Endothelial cell of hepatic sinusoid (primary cell): ENCODE measurements at regions not wholly inside any gene's neighbourhood (a gene's known extent, or its start where the extent isn't known, plus 50 kb on each side); places are given as distances from the start of the nearest gene placed in this dataset.
"Not testable (repeated sequence)": the region's sequence is repeated elsewhere in the genome, so short reads cannot be mapped to it uniquely, and the experiment has no call there.

Experiments used
- in situ Hi-C: cut with HindIII; loops from 2 replicates; pipeline ENCODE4 v1.10.0; 2017; ENCODE audit warnings: low sequenced_read_pairs

DNA sequence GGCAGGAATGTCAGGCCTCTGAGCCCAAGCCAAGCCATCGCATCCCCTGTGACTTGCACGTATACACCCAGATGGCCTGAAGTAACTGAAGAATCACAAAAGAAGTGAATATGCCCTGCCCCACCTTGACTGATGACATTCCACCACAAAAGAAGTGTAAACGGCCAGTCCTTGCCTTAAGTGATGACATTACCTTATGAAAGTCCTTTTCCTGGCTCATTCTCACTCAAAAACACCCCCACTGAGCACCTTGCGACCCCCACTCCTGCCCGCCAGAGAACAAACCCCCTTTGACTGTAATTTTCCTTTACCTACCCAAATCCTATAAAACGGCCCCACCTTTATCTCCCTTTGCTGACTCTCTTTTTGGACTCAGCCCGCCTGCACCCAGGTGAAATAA is 185.8 kb upstream of the MEIS1 start:
- in situ Hi-C loops, result not testable (repeated sequence)

DNA sequence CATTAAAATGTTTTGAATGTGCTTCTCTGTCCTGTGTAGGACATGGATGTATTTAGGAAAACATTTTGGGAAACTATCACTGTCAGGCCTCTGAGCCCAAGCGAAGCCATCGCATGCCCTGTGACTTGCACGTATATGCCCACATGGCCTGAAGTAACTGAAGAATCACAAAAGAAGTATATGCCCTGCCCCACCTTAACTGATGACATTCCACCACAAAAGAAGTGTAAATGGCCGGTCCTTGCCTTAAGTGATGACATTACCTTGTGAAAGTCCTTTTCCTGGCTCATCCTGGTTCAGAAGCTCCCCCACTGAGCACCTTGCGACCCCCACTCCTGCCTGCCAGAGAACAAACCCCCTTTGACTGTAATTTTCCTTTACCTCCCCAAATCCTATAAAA is 191.1 kb upstream of the MEIS1 start:
- in situ Hi-C loops, result not testable (repeated sequence)

DNA sequence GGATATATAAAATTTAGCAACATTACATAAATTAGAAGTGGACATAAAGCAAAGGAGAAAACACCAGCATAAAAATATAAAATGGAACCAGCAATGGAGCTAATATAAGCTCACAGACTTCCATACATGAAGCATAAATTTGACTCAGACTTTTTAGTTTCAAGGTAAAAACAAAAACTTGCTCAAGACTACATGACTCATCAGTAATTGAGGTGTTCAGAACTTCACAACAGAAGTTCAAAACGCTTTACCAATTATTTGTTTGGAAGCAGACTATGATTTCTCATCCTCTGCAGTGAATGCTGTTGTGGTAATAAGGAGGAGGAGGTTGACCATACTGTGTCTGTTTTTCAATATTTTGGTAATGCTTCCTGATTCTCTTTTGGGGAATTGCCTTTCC is 192.0 kb upstream of the MEIS1 start:
- in situ Hi-C loops, result not testable (repeated sequence)

DNA sequence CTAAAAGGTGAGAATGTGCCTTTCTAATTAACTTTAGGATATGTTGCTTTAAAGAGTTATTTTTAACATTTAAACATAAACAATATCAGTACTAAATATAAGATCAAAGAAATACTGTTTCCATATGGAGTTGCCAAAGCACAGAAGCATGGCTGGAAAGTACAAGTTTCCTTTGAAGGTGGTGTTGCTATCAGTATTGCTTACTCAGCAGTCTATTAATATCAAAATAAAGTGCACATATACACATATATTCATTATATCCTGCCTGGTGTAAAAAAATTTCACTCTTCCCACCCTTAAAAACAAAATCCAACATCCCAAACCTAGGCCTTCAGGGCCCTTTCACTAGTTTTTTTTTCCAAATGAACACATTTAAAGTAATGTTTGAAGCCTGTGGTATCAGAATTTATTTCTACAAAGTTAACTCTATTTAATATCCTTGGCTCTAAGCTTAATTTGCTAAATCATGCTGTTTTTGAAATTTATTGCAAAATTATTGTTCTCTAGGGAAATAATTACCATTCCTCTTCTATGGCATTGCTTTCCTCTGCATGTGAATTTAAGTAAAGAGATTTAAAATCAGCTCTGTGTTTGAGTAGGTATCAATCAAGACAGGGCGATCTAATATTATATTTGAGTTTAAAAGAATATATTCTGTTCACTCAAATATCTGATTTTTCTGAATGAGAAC is 192.7 kb upstream of the MEIS1 start:
- in situ Hi-C loops, result no loop called here

DNA sequence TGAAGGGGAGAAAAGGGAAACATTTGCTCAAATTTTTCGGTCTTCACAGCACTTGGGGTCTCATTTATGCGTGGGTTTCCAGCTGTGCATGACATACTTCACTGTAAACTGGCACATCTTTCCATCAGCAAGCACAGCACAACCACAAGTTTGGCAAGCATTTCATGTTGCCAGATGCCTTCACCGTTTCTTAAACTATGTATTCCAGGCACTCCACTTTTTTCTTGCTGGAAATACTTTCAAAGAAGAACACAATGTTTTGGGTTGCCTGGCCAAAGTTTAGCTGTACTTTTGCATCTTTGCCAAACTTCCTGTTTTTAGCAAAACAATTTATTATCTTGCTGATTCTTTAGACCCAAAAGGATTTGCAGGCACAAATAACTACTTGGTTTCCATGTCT is 194.6 kb upstream of the MEIS1 start:
- in situ Hi-C loops, result no loop called here

DNA sequence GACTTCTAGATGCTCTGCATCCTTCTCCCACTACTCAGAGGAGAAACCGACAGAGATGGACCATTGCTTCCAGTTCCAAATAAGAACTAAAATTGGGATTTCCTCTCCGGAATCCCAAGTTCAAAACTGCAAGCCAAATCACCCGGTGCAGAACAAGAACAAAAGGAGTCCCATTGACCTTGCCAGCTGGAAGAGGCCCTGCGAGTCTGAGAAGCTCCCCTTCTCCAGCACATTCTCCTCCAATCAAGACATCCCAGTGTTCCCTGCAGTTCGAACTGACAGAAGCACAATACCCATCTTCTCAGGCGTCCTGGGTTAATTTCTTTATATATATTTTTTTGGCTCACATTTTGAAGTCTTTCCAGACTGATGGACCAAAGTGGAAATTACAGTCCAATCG is 195.3 kb upstream of the MEIS1 start:
- in situ Hi-C loops, result no loop called here

DNA sequence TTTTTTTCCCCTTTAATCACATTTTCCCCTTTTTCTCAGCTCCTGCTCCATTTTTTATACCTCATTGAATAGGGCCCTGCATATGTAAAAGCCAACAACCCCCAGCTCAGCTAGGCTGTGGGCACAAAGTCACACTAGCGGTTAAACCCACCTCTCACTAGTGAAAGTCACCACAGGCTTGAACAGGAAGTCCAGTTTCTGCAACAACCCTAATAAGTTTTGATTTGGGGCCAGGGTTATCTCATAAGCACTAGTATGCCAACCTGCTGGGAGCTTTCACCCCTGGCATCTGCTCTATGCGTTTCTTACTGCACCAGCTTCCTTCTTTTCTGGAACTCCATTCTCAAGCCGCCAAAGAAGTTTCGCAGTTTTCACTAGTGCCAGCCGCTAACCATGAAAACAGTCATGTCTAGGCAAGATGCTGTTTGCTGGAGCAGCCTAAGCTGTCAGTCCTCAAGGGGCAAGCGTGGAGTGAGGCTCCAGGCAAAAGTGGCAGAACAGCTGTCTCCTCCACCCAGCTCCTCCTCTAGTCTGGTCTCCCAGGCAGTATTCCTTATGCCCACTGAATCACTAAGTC is 197.0 kb upstream of the MEIS1 start:
- in situ Hi-C loops, result no loop called here

DNA sequence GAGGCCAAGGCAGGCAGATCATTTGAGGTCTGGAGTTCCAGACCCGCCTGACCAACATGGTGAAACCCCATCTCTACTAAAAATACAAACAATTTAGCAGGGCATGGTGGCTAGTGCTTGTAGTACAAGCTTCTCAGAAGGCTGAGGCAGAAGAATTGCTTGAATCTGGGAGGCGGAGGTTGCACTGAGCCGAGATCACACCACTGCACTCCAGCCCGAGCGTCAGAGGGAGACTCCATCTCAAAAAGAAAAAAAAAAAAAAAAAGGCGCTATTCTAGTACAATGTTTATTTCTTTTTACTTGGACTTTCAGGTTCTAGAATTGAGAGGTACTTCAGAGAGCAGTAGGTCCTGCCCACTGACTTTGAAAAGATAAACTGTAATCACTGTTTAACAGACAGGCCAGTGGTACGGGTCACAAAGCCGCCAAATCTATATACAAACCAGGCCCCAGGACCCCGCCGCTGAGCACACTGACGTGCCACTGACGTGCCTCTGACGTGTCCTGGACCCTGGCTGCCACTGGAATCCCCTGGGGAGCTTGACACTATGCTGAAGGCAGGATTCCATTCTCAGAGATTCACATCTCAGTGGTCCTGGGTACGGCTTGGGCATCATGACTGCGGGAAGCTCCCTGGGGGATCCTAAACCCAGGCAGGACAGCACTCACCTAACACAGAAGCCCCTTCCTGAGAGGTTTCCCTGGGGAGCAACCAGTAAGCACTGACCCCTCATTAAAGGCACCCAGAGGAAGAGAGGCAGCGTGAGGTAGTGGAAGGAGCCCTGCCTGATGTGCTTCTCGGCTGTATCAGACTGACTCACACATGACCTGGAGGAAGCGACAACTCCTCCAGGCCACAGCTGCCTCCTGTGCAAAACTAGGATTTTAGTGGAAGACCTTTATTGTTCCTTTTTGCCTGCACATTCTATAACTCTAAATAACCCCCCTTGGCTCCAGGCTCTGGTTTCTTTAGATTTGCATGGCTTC is 197.8 kb upstream of the MEIS1 start:
- in situ Hi-C loops, result no loop called here

DNA sequence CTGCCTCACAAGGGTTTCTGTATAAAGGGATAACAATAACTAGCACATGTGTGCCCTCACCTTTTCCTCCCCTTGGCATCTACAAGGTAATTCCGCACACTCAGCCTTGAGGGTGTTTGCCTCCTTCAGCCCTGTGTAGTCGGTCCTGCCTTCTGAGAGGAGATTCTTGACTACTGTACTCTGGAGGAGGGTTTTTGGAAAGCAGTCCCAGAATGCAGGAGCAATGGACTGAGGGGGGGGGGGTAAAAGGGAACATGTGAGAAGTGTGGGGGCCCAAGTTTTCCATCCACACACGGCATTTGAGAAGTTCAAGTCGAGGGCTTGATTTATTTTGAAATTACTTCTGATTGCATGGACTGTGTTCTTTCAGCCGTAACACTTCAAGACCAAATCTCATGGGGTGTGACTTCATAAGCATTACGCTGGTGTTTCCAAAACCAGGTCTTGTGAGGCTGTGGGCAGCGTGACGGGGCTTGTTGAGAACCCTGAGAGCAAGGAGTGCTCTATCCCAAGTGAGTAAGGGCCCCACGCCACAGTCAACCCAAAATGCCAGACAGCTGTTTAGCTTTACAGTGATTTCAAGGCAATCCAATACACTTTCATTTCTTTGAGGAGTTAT is 198.7 kb upstream of the MEIS1 start:
- in situ Hi-C loops, result no loop called here

DNA sequence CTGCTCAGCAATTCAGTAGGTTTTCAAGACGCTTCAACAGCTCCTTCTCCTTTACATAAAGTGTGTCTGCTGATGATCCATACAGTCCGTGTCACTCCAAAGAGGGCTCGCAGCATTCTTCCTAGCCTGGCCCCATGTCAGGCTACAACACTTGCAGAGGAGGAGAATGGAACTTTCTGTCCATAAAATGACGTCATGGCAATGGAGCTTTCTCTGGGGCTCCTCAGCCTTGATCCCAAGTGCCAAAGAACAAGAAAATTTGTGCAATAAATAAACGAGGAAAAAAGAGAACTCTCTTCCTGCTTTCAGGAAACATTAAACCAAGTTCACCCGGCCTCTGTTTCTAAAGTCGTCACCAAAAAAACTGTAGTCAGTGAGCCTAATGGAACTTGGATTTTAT is 199.5 kb upstream of the MEIS1 start:
- in situ Hi-C loops, result no loop called here

DNA sequence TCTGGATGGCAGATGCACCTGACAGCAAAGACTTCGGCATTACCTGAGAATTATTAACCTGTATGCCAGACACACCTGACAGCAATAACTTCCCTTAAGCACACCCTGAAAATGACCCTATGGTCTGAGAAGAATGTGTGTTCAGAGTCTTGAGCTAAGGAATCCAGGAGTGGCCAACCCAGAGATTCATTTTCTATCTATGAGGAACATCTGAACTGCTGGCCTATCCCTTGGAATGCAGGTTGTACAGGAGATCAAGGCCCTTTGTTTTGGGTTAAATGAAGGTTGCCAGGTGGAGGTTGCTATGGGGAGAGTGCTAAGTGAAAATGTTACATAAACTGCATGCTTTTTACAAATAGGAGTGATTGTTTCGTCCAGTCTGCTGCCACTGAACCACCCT is 200.9 kb upstream of the MEIS1 start:
- in situ Hi-C loops, result no loop called here

DNA sequence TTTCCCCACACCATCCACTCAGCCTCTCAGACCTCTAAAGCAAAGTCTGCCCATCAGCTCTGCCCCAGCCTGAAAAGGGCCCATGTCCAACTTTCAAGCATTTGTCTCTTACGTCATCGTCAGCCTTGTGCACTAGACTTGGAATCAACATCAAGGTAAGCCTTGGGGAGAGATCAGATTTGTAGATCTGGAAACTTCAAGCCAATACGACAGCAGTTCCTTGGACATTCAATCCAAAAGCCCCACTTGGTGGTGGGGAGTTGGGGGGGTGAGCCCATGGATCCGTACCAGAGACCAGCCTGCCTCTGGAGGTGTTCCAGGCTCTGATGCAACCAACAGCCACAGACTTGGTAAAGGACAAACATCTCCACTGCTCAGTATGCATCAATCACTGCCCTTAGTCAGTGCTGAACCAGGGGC is 206.8 kb upstream of the MEIS1 start:
- in situ Hi-C loops, result no loop called here

DNA sequence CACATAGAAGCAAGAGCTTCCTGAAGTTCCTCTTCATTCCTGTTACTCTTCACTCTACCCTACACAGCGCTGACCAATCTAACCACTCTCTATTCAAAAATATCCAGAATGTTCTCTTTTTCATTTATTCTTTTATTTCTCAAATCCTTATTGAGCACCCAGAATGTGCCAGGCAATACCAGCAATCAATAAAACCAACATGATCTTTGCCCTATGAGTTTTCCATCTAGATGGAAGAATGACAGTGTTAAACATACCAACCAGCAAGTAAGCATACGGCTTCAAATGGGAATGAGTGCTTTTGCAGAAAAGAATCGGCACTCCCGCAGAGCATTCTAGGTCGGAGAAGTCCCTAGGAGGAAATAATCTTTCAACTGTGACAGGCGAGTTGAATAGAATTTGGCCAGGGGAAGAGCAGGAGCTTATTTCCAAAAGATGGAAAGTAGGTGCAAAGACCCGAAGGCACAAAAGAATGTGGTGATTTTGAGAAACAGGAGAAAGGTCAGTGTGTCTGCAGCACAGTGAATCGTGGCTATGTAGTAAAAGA is 217.8 kb upstream of the MEIS1 start:
- in situ Hi-C loops, result no loop called here

DNA sequence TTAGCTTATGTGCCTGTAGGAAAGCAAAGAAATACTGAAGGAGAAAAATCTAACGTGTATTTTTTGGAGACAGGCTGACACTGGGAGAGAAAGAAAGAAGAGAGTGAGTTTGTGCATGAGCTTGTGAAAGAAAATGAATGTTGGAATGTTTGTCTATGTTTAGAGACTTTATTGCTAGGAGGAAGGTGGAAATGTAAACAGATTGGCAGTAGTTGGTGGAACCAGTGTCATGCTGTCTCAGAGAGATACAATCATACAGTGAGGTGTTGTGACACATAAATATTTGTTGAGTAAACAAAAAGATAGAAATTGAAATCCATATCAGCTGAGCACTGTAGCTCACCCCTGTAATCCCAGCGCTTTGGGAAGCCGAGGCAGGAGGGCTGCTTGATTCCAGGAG is 222.2 kb upstream of the MEIS1 start:
- in situ Hi-C loops, result no loop called here

DNA sequence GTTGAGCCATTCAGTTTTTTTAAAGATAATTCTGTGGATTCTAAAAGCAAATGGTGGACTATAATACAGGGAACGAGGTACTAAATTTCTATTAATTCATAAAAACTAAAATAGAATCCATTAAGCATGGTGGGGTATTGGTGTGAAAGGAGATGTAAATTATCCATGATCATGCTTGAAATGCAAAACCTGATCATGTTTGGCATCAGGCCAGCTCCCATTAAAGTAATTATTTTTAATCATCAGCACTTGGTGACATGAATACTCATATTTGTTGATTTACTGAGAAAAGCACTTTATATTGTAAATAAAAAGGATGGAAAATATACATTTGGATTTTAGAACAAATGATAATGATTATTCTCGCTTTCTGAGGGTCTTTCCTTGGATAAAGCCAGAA is 232.3 kb upstream of the MEIS1 start:
- in situ Hi-C loops, result no loop called here

DNA sequence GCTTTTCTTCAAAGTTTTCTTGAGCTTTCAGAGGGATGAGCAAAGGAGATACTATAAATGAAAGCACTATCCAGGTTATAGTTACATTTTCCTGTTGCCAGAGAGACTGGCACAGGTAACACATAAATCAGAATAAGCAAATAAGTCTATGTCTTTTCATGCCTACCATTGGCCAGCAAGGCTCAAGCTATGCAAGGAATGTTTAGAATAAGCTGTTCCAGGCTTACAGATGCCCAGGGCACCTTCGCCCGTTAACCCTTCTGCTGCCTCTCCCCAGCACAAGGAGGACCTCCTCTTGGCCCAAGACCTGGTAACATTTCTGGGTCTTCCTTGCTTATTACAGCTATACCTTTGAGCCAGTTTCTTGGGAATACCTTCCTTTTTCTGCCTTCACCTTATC is 233.7 kb upstream of the MEIS1 start:
- in situ Hi-C loops, result no loop called here

DNA sequence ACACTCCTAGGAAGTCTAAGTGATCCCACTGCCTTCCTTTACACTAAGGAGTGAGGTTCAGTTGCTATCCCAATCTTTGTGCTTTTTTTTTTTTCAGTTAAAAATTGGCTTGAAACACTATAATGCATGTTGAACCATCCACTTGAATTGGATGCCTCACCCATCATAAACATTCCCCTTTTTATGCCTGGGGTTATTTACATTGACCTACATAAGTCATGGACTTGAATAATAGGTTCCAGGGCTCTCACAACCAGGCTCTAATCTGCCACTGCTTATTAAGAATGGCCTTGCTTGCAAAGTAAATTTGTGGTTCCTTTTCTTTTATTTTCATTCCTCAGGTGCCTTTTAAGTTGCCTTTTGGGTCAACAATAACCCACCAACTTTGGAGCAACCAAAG is 236.1 kb upstream of the MEIS1 start:
- in situ Hi-C loops, result no loop called here

DNA sequence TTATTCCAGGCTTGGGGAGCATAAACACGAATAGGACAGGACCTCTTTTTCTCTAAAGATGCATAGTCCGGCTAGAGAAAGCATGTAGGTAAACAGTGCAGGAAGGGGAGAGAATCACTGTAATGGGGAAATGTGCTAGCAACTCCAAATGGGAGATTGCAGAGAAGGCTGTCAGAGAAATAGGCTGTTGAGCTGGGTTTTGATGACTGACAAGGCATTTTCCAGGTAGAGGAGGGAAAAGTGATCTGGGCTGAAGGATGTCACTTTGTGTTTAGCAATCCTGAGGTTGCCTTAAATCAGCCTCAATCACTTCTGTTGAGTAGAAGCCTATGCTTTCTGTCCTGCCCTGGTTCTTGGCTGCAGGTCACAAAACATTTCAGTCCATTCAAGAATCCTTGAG is 242.0 kb upstream of the MEIS1 start:
- in situ Hi-C loops, result no loop called here

DNA sequence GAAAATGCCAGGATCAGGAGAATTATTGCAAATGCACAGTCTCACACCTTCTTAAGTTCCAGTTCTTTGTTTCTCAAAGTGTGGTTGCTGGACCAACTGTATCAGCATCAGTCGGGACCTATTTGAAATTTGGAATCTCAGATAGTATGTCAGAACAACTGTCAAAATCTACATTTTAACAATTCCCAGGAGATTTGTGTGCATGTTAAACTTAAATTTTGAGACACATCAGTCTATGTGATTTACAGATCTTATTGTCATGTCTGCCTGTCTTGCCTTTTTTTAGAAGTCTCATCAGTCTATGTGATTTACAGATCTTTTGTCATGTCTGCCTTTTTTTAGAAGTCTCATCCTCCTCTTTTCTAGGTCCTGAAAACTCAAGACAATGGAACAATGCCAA is 243.6 kb upstream of the MEIS1 start:
- in situ Hi-C loops, result no loop called here

DNA sequence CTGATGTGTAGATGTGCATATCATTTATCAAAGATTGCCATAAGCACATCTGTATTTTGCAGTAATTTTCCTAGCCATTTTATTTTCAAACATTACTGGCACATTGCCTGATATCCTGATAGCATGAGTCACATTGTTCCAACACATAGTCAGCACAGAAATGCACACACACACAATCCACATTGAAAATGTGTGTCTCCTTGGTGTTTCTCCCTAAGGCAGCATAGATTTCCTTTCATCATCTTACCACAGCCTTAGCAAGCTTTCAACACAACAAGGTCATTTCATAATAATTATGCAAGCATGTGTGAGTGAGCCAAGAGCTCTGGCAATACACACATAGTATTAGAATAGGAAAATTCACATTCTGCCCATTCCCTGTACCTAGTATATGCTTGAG is 245.4 kb upstream of the MEIS1 start:
- in situ Hi-C loops, result no loop called here

DNA sequence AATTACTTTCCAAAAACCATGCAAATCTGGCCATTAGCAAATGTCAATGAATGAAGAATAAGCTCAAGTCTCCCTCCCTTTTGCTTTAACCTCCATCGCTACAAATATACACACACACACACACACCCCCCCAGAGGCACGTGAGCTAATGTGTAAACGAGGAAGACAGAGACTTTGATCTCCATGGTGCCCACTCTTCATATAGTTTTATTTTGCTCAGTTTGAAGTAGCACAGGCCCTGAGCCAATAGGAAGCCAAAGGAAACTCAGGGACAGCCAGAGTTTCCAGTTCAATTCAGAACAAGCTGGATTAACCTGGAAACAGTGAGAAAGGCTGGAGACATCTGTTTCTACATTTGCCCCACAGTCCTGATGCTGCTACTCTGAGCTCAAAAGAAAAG is 248.4 kb upstream of the MEIS1 start:
- in situ Hi-C loops, result no loop called here
